Right cardiac atrium (tissue), 5 donors: ENCODE measurements at regions not wholly inside any gene's neighbourhood (a gene's known extent, or its start where the extent isn't known, plus 50 kb on each side); places are given as distances from the start of the nearest gene placed in this dataset.

ENCODE experiments used
- ATAC-seq, 2 donors: fragments of 200-7000 bp; cut with Tn5 transposase; one replicate each; pipeline versions ENCODE4 v1.8.0 to v1.9.1; 2020; ENCODE audit warnings: moderate library complexity in 2 of 2, mild to moderate bottlenecking in 1 of 2
- DNase-seq, 3 donors: peaks; one replicate each; pipeline ENCODE4 v3.0.0-alpha.2; 2020
- H3K27ac ChIP-seq: one replicate; pipeline ENCODE4 v1.5.1; 2013; ENCODE audit warnings: mild to moderate bottlenecking, low read length, control low read depth, moderate library complexity
- H3K27me3 ChIP-seq: one replicate; pipeline ENCODE4 v1.6.1; 2013; ENCODE audit not compliant: control insufficient read depth, insufficient read depth
- H3K4me1 ChIP-seq: one replicate; pipeline ENCODE4 v1.6.1; 2013; ENCODE audit warnings: low read length; ENCODE audit not compliant: control insufficient read depth, insufficient read depth
- H3K4me3 ChIP-seq: one replicate; pipeline ENCODE4 v1.5.1; 2013; ENCODE audit warnings: low read length, control low read depth
- H3K9me3 ChIP-seq: one replicate; pipeline ENCODE4 v1.6.1; 2013; ENCODE audit warnings: low read length; ENCODE audit not compliant: control insufficient read depth
- WGBS: extraction: QIAGEN DNeasy Blood & Tissue Kit; methylation state at CpG from one replicate; pipeline ENCODE4 v1.1.7; 2013; 5-methylcytosine and 5-hydroxymethylcytosine counted together
- intact Hi-C, 4 donors: fragments of 100-400 bp; cut with DNase I; formaldehyde crosslinking; loops; one replicate each; pipeline versions ENCODE4 v1.11.0 to v1.14.0; 2022 to 2023
- donor health status: healthy with polysubstance abuse.
- donor health status: DM: no; HTN: yes; CAD: no.
- donor health status: DM: no; HTN: no; CAD: no.
- donor health status: DM: no; HTN: yes; CAD: no; lungs with severe emphysema.
- donor health status: DM: yes; HTN: yes; CAD: no.

DNA sequence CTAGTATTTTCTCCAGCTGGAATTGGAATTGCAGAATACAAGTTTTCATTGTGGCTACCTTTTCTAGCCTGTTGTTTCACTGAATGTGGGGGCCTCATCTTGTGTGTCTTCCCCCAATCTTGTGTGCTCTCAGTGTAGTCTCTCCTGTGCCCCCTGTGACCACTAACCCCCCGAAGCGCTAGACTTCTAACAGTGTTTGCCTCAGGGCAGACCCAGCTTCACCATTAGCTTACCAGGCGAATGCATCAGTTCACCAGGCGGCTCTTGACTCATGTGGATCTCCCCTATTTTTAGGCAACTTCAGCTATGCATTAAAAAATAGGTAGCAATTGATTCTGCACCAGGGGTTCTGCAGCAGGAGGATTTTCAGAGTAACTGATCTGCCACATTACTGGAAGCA lies 376.2 kb upstream of the MEIS1 start:
- 80% methylated on average over 4 of the region's 4 CpGs for WGBS
- ATAC-seq (no peak), DNase-seq (no peak)
- intact Hi-C loops, result no loop called here
- Histone ChIP-seq H3K4me1 (no peaks in the 10 kb centered on the region), H3K27me3 (no peaks in the 10 kb centered on the region), H3K27ac (no peak overlapping the region), H3K9me3 (no peaks in the 10 kb centered on the region), H3K4me3 (no peak overlapping the region)

DNA sequence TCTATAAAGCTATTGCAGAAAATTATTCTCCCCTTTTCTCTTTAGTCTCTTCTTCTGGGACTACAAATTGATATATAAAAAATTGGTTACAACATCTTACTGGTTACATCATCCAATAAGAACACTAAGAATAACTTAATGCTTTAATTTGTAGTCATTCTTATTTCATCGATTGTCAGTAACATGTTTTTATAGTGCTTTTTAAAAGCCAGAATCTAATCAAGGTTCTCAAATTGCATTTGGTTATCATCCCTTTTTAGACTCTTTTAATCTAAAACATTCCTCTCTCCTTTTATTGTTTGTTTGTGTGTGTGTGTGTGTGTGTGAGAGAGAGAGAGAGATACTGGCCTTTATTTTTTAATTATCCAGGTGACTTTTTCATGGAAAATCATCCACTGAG lies 377.1 kb upstream of the MEIS1 start:
- no peaks in the 10 kb centered on the region for H3K4me1 ChIP-seq
- H3K27ac ChIP-seq, result no peak overlapping the region
- WGBS, result 72% methylated on average over 1 of the region's 1 CpG
- no peaks in the 10 kb centered on the region for H3K27me3 ChIP-seq
- ATAC-seq (no peak), DNase-seq (no peak)
- no peak overlapping the region for H3K4me3 ChIP-seq
- intact Hi-C loops, result no loop called here
- H3K9me3 ChIP-seq, result no peaks in the 10 kb centered on the region

DNA sequence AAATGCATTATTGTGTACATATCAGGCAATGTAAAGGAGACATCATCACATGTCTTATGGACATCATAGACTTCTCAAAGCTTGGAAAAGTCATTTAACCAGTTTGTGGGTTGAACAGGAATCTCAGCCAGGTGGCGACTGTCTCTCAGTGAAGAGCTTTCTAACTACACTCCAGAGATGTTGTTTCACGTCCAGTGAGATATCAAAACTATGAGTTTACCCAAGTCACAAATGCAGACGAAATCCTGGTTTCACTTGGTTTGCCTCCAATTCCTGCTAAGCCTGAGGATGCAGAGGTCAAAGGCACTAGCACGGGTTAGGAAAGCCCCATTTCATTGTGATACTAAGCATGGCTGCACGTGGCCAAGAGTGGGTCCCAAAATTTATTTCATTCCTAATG lies 384.5 kb upstream of the MEIS1 start:
- Histone ChIP-seq H3K4me1 (no peaks in the 10 kb centered on the region), H3K27me3 (no peaks in the 10 kb centered on the region), H3K4me3 (no peak overlapping the region), H3K9me3 (no peaks in the 10 kb centered on the region), H3K27ac (no peak overlapping the region)
- ATAC-seq (no peak), DNase-seq (no peak)
- intact Hi-C loops, result no loop called here
- WGBS, result 41% methylated on average over 5 of the region's 5 CpGs

DNA sequence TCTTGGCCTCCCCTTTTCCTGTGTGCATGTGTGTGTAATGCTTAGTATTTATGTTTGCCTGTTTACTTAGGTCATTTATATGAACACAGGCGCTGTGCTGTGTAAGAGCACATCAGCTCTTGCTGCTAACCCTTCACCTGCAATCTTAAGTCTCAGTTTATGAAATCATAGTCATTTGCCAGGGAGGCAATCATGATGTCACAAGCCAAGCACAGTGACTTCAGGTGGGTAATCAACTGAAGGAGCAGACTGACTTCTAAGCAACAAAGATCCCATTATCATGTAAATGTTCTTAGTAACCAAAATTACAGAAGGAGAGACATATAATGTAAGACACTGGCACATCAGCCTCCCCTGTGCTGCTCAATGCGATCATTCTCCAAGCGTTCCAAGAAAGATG lies 386.3 kb upstream of the MEIS1 start:
- no peaks in the 10 kb centered on the region for H3K27me3 ChIP-seq
- no peak overlapping the region for H3K27ac ChIP-seq
- 89% methylated on average over 3 of the region's 3 CpGs for WGBS
- DNase-seq, result no peak
- H3K4me1 ChIP-seq, result no peaks in the 10 kb centered on the region
- no peak overlapping the region for H3K4me3 ChIP-seq
- ATAC-seq, result no peak
- no peaks in the 10 kb centered on the region for H3K9me3 ChIP-seq
- intact Hi-C loops, result no loop called here

DNA sequence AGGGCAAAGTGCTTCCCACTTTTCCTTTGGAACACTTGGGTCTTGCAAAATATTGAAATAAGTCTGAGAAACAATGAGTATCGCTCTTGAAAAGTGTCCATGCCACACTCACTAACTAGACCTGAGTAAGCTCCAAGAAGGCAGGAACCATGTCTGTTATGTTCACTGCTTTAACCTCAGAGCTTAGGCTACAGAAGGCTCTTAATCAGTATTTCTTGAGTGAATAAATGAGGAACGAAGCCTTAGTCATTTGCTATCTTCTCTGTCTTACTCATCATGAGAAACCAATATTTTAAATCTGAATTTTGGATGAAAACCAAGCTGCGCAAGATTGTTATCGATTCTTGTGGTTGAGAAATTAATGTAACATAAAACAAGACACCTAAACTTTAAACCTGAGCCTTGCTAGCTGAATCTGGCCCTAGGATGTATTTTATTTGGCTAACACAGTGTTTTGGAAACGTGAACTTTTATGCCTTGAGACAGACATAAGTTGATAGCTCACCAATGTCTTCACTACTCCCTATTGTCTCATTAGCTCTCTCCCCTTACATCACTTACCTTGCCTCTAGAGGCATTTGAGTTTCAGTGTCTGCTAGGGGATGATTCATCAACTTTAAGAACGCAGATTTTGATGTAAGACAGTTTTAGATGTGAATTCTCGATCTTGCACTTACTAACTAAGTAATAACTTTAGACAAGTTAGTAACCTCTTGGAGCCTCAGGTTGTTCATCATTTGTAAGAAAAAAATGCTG lies 392.8 kb upstream of the MEIS1 start:
- no peaks in the 10 kb centered on the region for H3K4me1 ChIP-seq
- H3K4me3 ChIP-seq, result no peak overlapping the region
- DNase-seq, result no peak
- WGBS, result 77% methylated on average over 7 of the region's 7 CpGs
- no peaks in the 10 kb centered on the region for H3K27me3 ChIP-seq
- no peaks in the 10 kb centered on the region for H3K9me3 ChIP-seq
- ATAC-seq, result no peak
- H3K27ac ChIP-seq, result no peak overlapping the region
- intact Hi-C loops, result no loop called here

DNA sequence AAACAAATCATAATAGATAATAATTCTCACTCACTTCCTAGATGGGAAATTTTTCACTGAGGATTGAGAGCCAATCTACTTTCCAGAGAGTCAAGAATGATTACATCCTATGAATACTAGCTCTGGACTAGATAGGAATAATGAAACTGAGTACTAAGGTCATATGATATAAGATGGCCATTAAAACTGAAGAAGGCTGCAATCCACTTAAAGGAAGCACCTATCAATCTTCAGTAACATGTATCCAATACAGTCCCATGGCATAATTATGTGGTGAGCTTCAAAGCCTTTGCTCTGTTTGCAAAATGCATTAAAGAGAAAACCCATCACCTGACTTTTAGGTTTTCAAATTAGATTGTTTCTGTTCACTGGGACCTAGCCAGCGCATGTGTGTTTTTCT lies 398.0 kb upstream of the MEIS1 start:
- DNase-seq, result no peak
- no peak for ATAC-seq
- Histone ChIP-seq H3K4me3 (no peak overlapping the region), H3K27ac (no peak overlapping the region), H3K4me1 (no peaks in the 10 kb centered on the region), H3K27me3 (no peaks in the 10 kb centered on the region), H3K9me3 (no peaks in the 10 kb centered on the region)
- WGBS, result 88% methylated on average over 1 of the region's 1 CpG
- intact Hi-C loops, result no loop called here

DNA sequence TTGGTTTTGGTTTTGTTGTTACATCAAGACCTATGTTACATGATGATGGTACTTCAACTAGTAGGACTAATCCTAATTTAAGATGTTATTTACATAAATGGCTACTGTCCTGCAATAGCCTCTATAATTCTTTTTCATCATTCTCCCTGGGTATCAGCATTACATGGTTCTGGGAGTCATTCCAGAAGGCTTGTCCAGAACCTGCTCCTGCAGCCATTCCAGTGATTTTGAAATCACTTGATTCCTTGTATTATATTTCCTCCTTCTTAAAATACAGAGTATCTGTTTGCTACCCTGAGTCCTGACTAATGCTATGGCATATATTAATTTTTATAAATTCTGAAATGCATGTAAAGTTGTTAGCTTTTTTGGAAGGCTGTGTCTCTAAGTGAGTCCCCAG lies 400.5 kb upstream of the MEIS1 start:
- intact Hi-C loops, result no loop called here
- no peak for ATAC-seq
- H3K27ac ChIP-seq, result no peak overlapping the region
- no peaks in the 10 kb centered on the region for H3K4me1 ChIP-seq
- H3K9me3 ChIP-seq, result no peaks in the 10 kb centered on the region
- DNase-seq, result no peak
- H3K27me3 ChIP-seq, result no peaks in the 10 kb centered on the region
- H3K4me3 ChIP-seq, result no peak overlapping the region

DNA sequence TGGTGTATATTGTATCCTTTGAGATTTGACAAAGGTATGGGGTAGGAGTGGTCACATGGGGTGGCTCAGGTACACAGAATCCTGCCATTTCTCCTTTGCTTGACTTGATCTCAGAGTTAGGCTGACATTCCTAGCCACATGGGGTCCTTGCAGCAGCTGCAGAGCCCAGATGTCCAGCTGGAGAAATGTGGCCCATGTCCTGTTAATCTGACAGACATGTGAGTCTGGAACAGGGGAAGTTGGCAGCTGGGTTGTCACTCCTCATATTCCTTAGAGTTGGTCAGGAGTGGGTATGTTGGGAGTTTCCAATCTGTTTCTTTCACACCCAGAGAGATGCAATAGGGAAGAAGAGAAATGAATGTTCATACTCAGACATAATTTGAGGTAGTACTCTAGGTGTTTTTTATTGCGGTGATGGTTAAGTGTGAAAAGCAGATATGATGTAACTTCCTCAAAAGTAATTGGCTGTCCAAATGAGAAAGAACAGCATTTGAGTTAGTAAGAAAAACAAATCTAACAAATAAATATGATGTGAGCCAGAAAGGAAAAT lies 402.6 kb upstream of the MEIS1 start:
- Histone ChIP-seq H3K27ac (no peak overlapping the region), H3K9me3 (no peaks in the 10 kb centered on the region), H3K4me1 (no peaks in the 10 kb centered on the region), H3K4me3 (no peak overlapping the region), H3K27me3 (no peaks in the 10 kb centered on the region)
- DNase-seq, result no peak
- ATAC-seq, result no peak
- intact Hi-C loops, result no loop called here
- WGBS, result 91% methylated on average over 1 of the region's 1 CpG

DNA sequence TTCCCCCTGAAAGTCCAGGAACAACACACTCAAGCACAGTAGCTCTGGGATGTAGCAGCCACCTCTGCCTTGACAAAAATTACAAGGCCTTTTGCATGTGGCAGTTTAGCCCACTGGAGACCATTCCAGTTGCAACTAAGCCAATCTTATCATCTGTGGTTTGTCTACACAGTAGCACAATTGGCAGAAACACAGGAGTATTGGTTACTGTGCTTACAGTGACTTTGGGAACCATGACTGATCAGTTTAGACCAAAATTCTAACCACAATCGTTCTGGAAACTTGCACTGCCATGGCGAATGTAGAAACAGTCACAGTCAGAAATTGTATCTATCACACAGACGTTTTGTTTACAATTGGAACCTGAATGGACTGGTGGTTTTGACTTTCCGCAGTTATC lies 403.7 kb upstream of the MEIS1 start:
- WGBS, result 82% methylated on average over 4 of the region's 4 CpGs
- Histone ChIP-seq H3K4me3 (no peak overlapping the region), H3K27ac (no peak overlapping the region), H3K4me1 (no peaks in the 10 kb centered on the region), H3K27me3 (no peaks in the 10 kb centered on the region), H3K9me3 (no peaks in the 10 kb centered on the region)
- intact Hi-C loops, result no loop called here
- ATAC-seq (no peak), DNase-seq (no peak)

DNA sequence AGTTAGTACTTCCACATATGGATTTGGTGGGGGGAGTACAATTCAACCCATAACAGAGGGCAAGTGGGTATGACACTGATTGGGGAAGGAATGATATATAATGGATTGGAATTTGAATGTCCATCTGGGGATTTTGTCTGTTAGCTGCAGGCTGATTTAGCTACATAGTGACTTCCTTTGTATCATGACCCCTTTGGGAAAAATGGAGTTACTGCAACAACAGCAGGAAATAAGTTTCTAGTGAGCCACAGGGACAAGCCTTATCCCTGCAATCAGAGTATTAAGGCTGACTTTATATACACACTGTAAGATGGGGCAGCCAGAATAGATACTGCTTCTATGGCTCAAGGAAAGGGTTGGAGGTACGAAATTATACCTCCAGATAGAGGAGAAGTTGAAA lies 404.4 kb upstream of the MEIS1 start:
- Histone ChIP-seq H3K4me3 (no peak overlapping the region), H3K9me3 (no peaks in the 10 kb centered on the region), H3K27ac (no peak overlapping the region), H3K27me3 (no peaks in the 10 kb centered on the region), H3K4me1 (no peaks in the 10 kb centered on the region)
- intact Hi-C loops, result no loop called here
- DNase-seq (no peak), ATAC-seq (no peak)
- 67% methylated on average over 1 of the region's 1 CpG for WGBS

DNA sequence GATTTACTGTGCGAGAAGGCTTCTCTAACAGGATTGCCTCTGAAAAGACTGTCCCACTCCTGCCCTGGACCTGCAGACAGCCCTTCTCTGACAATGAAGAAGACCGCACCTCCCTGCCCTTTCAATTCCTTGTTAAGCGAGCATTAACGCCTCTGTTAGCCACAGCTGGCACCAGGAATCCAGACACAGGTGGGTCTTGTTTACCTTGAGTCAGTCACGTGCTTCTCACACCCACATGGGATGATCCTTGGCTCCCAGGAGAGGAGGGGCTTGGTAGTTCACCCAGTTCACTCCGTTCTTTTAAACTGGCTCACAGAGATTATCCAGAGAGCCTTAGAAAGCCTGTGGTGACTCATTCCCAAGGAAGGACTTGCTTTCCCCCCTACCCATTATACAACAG lies 410.5 kb upstream of the MEIS1 start:
- Histone ChIP-seq H3K27ac (no peak overlapping the region), H3K4me1 (no peaks in the 10 kb centered on the region), H3K27me3 (no peaks in the 10 kb centered on the region), H3K4me3 (no peak overlapping the region), H3K9me3 (no peaks in the 10 kb centered on the region)
- WGBS, result 53% methylated on average over 6 of the region's 6 CpGs
- no peak for DNase-seq
- no peak for ATAC-seq
- intact Hi-C loops, result no loop called here

DNA sequence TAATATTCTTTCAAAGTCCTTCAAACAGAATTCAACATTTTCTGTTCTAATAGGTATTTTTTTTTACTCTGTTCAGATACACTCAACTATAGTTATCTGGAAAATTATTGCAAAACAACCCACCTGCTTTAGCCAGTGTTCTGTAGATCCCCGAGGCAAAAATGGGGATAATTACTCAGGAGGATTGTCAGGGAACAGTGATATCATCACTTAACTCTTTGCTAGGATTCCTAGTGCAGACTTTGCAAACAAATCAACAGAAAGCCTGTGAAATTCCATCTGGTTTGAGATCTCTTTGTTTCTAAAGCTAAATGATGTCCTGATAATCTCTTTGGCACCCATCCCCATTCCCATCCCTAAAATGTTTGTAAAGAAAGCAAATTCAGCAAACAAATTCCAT lies 413.6 kb upstream of the MEIS1 start:
- H3K27ac ChIP-seq, result no peak overlapping the region
- intact Hi-C loops, result no loop called here

More for the DNA sequence above, 413.6 kb upstream of the MEIS1 start:
- H3K9me3 ChIP-seq, result no peaks in the 10 kb centered on the region
- no peaks in the 10 kb centered on the region for H3K27me3 ChIP-seq
- H3K4me1 ChIP-seq, result no peaks in the 10 kb centered on the region
- WGBS, result 11% methylated on average over 1 of the region's 1 CpG
- DNase-seq, result no peak
- H3K4me3 ChIP-seq, result no peak overlapping the region
- no peak for ATAC-seq
